ENCODE measurements at regions not wholly inside any gene's neighbourhood (a gene's known extent, or its start where the extent isn't known, plus 50 kb on each side); places are given as distances from the start of the nearest gene placed in this dataset.
"Not testable (repeated sequence)": the region's sequence is repeated elsewhere in the genome, so short reads cannot be mapped to it uniquely, and the experiment has no call there.

GRCh38 chr10:28733245-28733644 is 55.9 kb downstream of the BAMBI start:
- DNase-seq (ENCODE audit: low read depth in 3 of 3), result no peak

DNA sequence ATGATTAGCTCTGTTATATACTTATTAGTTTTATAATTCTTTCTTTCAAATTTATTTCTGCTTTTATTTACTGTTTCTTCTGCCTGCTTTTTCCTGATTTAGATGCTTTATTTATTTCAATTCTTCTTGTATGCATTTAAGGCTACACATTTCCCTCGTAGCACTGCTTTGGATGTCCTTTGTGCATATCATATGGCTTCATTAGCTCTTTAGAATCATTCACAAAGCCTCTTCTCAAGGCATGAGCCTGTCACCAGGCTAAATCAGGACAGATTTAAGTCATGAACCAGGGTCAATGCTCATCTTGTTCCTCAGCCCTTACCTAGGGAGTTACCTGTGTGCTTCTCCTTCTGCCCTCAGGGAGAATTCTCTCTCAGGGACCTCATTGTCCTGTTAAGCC is 56.3 kb downstream of the BAMBI start:
- DNase-seq (ENCODE audit: low read depth in 3 of 3), result no peak

- DNase-seq (ENCODE audit: low read depth in 3 of 3), result no peak
These were observed 57.8 kb downstream of the BAMBI start for GRCh38 chr10:28734938-28735759.

DNA sequence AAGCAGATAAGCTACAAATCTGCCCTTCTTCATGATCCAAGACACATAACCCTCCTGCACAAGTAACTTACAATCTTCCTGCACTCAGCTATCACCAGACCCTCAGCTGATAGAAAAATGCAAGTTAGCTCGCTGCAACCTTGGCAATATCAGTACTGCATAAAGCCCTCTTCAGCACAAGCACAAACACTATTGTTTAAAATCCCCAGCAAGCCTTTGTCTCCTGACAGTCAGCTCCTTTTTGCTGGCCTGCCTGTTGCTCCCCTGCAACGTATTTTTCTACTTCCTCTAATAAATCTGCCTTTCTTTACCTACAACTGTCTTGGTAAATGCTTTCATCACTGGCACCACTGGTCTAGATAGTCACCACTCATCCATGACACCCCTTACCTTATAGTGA is 59.8 kb downstream of the BAMBI start:
- no peak for DNase-seq (ENCODE audit: low read depth in 3 of 3)

GRCh38 chr10:28738200-28738599 is 60.9 kb downstream of the BAMBI start:
- no peak for DNase-seq (ENCODE audit: low read depth in 3 of 3)

DNA sequence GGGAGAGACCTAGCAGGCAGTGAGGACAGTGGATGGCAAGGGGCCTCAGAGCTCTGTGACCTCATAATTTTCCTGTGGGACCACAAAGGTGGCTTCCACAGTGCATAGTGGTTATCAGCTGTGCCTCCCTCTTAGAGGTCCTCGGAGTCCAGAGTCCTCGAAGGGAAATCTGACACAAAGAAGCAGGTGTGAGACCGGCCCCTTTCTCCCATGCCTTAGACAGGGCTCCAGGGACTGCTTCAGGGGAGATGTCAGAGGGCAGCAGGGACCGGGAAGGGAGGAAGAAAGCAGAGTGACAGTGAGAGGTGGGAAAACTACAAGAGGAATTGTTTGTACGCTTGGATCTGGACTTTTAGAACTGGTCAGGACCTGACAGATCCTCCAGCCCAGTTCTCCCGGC is 66.3 kb downstream of the BAMBI start:
- no peak for DNase-seq (ENCODE audit: low read depth in 3 of 3)

- DNase-seq (ENCODE audit: low read depth in 3 of 3), result no peak
These were observed 66.9 kb downstream of the BAMBI start for GRCh38 chr10:28744069-28744768.

DNA sequence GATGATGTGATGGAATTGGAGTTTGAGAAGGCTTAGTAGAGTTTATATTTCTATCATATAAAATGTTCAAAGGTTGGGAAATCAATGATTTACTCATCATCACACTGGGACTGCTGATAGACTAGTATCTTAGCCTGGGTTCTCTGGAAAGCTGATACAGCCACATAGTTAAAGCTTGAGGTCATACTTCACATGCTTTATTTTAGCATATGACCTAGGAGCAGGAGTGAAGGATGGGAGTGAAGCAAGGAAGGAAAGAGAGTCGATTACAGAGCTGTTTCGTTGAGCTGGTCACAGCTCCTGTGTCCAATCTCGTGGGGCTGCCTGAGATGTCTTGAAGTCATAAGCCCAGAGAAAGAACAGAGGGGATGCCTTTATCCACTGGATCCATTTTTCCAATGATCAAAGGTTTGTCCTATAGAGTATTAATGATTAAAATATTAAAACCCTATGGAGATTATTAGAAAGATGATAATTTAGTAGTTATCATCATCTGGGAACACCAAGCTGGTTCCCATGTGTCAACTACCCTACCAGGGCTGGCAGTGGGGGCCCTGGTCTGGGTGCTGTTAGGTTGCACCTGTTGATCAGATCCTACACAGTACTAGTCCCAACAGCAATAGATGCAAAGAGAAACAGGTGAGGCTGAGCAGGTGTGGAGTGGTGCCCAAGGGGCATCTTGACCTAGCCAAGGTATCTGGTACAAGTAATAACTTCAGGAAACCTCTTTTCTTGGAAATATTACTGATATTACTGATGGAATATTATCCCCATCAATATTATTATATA is 77.8 kb downstream of the BAMBI start:
- DNase-seq (ENCODE audit: low read depth in 3 of 3), result no peak

GRCh38 chr10:28761084-28761846 is 83.9 kb downstream of the BAMBI start:
- DNase-seq (ENCODE audit: low read depth in 3 of 3), result no peak

- DNase-seq (ENCODE audit: low read depth in 3 of 3), result no peak
These were observed 86.3 kb downstream of the BAMBI start for GRCh38 chr10:28763471-28764170.

DNA sequence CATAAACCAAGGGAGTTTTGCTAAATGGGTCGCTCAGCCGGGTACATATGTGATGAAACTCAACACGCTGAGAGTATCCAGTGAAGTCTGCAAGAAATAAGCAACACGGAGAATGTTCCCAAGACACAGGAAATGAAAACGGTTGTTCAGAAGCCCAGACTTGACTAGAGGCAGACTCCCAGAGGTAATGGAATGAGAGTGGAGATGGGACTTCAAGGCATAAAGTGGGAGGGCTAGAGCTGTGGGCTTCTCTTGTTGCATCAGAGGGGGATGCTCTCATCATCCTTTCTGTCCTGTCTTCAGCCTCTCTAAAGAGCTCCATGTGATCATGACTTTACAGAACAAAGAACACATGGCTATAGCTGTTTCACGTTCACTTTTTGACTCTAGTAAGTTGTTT is 88.3 kb downstream of the BAMBI start:
- no peak for DNase-seq (ENCODE audit: low read depth in 3 of 3)

DNA sequence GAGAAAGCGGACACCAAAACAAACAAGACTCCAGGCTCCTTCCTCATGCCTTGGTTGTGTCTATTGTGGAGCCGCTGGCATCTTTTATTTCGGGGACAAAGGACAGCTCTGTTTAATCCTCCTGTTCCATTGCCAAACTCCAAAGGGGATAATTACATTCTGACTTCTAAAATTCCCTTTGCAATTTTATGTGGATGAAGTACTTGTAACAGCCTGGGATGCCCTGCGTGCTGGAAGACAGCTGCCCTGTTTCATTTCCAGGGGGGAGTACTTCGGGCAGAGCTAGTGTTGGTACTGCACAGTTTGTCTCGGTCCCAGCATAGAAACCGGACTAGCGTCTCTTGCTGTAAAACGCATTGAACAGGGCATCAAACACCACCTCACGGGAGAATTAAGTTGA is 90.9 kb downstream of the BAMBI start:
- DNase-seq (ENCODE audit: low read depth in 3 of 3), result no peak

- no peak for DNase-seq (ENCODE audit: low read depth in 3 of 3)
These were observed 91.8 kb downstream of the BAMBI start for GRCh38 chr10:28769091-28769604.

- DNase-seq (ENCODE audit: low read depth in 3 of 3), result not testable (repeated sequence)
These were observed 94.3 kb downstream of the BAMBI start for GRCh38 chr10:28771580-28772090.

GRCh38 chr10:28774051-28774995 is 97.0 kb downstream of the BAMBI start:
- DNase-seq (ENCODE audit: low read depth in 3 of 3), result no peak

GRCh38 chr10:28775773-28776172 is 98.5 kb downstream of the BAMBI start:
- DNase-seq (ENCODE audit: low read depth in 3 of 3), result no peak

DNA sequence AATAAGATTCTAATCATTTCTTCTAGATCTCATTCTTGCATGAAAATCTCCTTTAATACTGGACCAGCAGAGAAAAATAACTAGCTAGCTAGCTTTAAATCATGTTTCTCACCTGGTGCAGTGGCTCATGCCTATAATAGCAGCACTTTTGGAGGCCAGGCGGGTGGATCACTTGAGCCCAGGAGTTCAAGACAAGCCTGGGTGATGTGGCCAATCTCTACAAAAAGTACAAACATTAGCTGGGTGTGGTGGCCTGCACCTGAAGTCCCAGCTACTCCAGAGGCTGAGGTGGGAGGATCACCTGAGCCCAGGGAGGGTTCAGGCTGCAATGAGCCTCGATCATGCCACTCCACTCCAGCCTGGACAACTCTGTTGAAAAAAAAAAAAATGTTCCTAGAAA is 99.2 kb downstream of the BAMBI start:
- DNase-seq (ENCODE audit: low read depth in 3 of 3), result no peak

DNA sequence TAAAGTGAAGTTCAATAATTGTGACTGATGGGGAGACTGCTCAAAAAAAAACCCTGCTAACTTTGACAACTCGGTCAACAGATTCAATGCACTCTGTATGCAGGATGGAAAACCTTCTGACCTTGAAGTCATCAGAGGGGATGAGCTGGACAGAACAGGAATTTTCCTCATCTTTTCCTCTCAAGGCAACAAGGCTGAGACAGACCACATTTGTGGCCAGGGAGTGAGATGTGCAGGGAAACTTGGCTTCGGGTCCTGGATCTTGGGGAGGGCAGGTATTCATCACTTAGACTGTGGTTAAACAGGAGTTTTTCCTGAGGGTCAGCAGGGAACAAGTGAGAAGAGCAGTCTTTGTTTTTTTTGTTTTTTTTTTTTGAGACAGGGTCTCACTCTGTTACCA is 100.6 kb downstream of the BAMBI start:
- DNase-seq (ENCODE audit: low read depth in 3 of 3), result no peak

- no peak for DNase-seq (ENCODE audit: low read depth in 3 of 3)
These were observed 101.2 kb downstream of the BAMBI start for GRCh38 chr10:28778524-28778923.

- DNase-seq (ENCODE audit: low read depth in 3 of 3), result no peak
These were observed 104.0 kb downstream of the BAMBI start for GRCh38 chr10:28781296-28781695.

Measured in stimulated activated CD4-positive, alpha-beta T cell treated with anti-CD3 and anti-CD28 coated beads, TNF-alpha, amount 100 ng/mL, for 4 hours (primary cell).